Tibial artery (tissue), 4 donors: ENCODE measurements at regions not wholly inside any gene's neighbourhood (a gene's known extent, or its start where the extent isn't known, plus 50 kb on each side); places are given as distances from the start of the nearest gene placed in this dataset.

Experiments
- DNase-seq, 2 donors: peaks; one replicate each; pipeline ENCODE4 v3.0.0-alpha.2; 2019
- H3K27ac ChIP-seq, 2 donors: fragments of 200-600 bp; sonication (generic) in 1 of 2; 1 replicate in 1 of 2; 2 replicates in 1 of 2; pipeline ENCODE4 v1.5.1; 2018 to 2019; ENCODE audit warnings: mild to moderate bottlenecking in 1 of 2
- H3K27me3 ChIP-seq, 2 donors: fragments of 200-600 bp; sonication (generic) in 1 of 2; one replicate each; pipeline versions ENCODE4 v1.5.1 to v1.6.0; 2016 to 2019
- H3K36me3 ChIP-seq, 3 donors: fragments of 200-600 bp; sonication (generic) in 2 of 3; one replicate each; pipeline ENCODE4 v1.5.1; 2016 to 2019; ENCODE audit warnings: mild to moderate bottlenecking in 2 of 3
- H3K4me1 ChIP-seq, 4 donors: fragments of 200-600 bp; sonication (generic) in 2 of 4; 1 replicate in 3 of 4; 2 replicates in 1 of 4; pipeline ENCODE4 v1.5.1; 2016 to 2019
- H3K4me3 ChIP-seq, 2 donors: fragments of 200-600 bp; sonication (generic) in 1 of 2; 1 replicate in 1 of 2; 2 replicates in 1 of 2; pipeline ENCODE4 v1.5.1; 2018 to 2019; ENCODE audit warnings: mild to moderate bottlenecking in 2 of 2
- H3K9me3 ChIP-seq, 3 donors: fragments of 200-600 bp; sonication (generic) in 1 of 3; one replicate each; pipeline ENCODE4 v1.5.1; 2016 to 2019
- CTCF ChIP-seq, 2 experiments: fragments of 200-600 bp in 1 of 2; fragments of 450-650 bp in 1 of 2; IDR thresholded peaks; one replicate each; pipeline ENCODE4 v1.5.1; 2017 to 2019; ENCODE audit warnings: antibody characterized with exemption in 2 of 2, mild to moderate bottlenecking in 1 of 2, moderate library complexity in 1 of 2
- intact Hi-C: fragments of 100-400 bp; cut with DNase I; formaldehyde crosslinking; loops from one replicate; pipeline ENCODE4 v1.15.0; 2023; ENCODE audit warnings: low total_unique reads

GRCh38 chr5:169430671-169431070 lies 129.7 kb upstream of the SLIT3 start:
- intact Hi-C loops, result no loop called here
- Histone ChIP-seq H3K27ac (peak overlapping the region; percentile 61 to 72), H3K9me3 (no peaks in the 10 kb centered on the region), H3K27me3 (no peaks in the 10 kb centered on the region), H3K36me3 (no peaks in the 10 kb centered on the region), H3K4me3 (no peak overlapping the region), H3K4me1 (peaks cover 0 to 56% (median 18%) of the 10 kb centered on the region in 4 donors)
- no peak for TF ChIP-seq CTCF (IDR thresholded peaks at IDR 0.05)
- no peak for DNase-seq

GRCh38 chr5:169429044-169429443 lies 128.1 kb upstream of the SLIT3 start:
- Histone ChIP-seq H3K27ac (peak overlapping the region; percentile 67 to 72), H3K4me3 (no peak overlapping the region), H3K4me1 (peaks cover 0 to 60% (median 25%) of the 10 kb centered on the region in 4 donors), H3K36me3 (no peaks in the 10 kb centered on the region), H3K9me3 (no peaks in the 10 kb centered on the region), H3K27me3 (no peaks in the 10 kb centered on the region)
- DNase-seq, result peak in 1 of 2 donors; percentile 72
- intact Hi-C loops, result no loop called here
- TF ChIP-seq CTCF (IDR thresholded peaks at IDR 0.05), result no peak

- H3K36me3 ChIP-seq, result no peaks in the 10 kb centered on the region
- H3K9me3 ChIP-seq, result no peaks in the 10 kb centered on the region
- H3K27me3 ChIP-seq, result no peaks in the 10 kb centered on the region
- no peak for DNase-seq
- TF ChIP-seq CTCF (IDR thresholded peaks at IDR 0.05), result no peak
- no peak overlapping the region for H3K27ac ChIP-seq
- intact Hi-C loops, result no loop called here
- no peak overlapping the region for H3K4me3 ChIP-seq
- H3K4me1 ChIP-seq, result peaks cover 0 to 56% (median 29%) of the 10 kb centered on the region in 4 donors
Observed at GRCh38 chr5:169426784-169427183, 125.8 kb upstream of the SLIT3 start.

GRCh38 chr5:169424670-169425378 lies 123.9 kb upstream of the SLIT3 start:
- no peak for TF ChIP-seq CTCF (IDR thresholded peaks at IDR 0.05)
- Histone ChIP-seq H3K4me3 (no peak overlapping the region), H3K27ac (peak overlapping the region; percentile 46 to 68), H3K9me3 (no peaks in the 10 kb centered on the region), H3K36me3 (no peaks in the 10 kb centered on the region), H3K4me1 (peaks cover 0 to 39% (median 22%) of the 10 kb centered on the region in 4 donors), H3K27me3 (no peaks in the 10 kb centered on the region)
- DNase-seq, result peak in 1 of 2 donors; percentile 69
- intact Hi-C loops, result no loop called here

- DNase-seq, result no peak
- Histone ChIP-seq H3K4me1 (peaks cover 0 to 36% (median 22%) of the 10 kb centered on the region in 4 donors), H3K36me3 (no peaks in the 10 kb centered on the region), H3K4me3 (no peak overlapping the region), H3K9me3 (no peaks in the 10 kb centered on the region), H3K27ac (peak overlapping the region; percentile 46 to 68), H3K27me3 (no peaks in the 10 kb centered on the region)
- intact Hi-C loops, result no loop called here
- no peak for TF ChIP-seq CTCF (IDR thresholded peaks at IDR 0.05)
Observed at GRCh38 chr5:169424279-169424655, 123.3 kb upstream of the SLIT3 start.
